Heart right ventricle (tissue), 16 donors: ENCODE measurements at regions not wholly inside any gene's neighbourhood (a gene's known extent, or its start where the extent isn't known, plus 50 kb on each side); places are given as distances from the start of the nearest gene placed in this dataset.

Source experiments
- ATAC-seq, 8 donors: fragments of 200-7000 bp; cut with Tn5 transposase; one replicate each; pipeline ENCODE4 v1.9.1; 2020; ENCODE audit warnings: mild to moderate bottlenecking in 8 of 8, moderate library complexity in 8 of 8, moderate number of reproducible peaks in 1 of 8
- DNase-seq, 2 donors: peaks; one replicate each; pipeline ENCODE4 v3.0.0-alpha.2; 2020
- H3K27ac ChIP-seq, 10 donors: fragments of 200-600 bp; sonication (generic) in 2 of 10; one replicate each; pipeline versions ENCODE4 v1.5.0 to v1.8.0; 2020 to 2022; ENCODE audit warnings: mild to moderate bottlenecking in 3 of 10
- H3K27me3 ChIP-seq, 7 donors: fragments of 200-600 bp; one replicate each; pipeline ENCODE4 v1.8.0; 2021 to 2022; ENCODE audit warnings: mild to moderate bottlenecking in 2 of 7
- H3K36me3 ChIP-seq, 9 donors: fragments of 200-600 bp; sonication (generic) in 1 of 9; one replicate each; pipeline versions ENCODE4 v1.5.0 to v1.8.0; 2020 to 2022; ENCODE audit warnings: mild to moderate bottlenecking in 2 of 9
- H3K4me1 ChIP-seq, 9 donors: fragments of 200-600 bp; sonication (generic) in 1 of 9; one replicate each; pipeline versions ENCODE4 v1.5.0 to v1.8.0; 2020 to 2022; ENCODE audit warnings: mild to moderate bottlenecking in 4 of 9
- H3K4me3 ChIP-seq, 10 donors: fragments of 200-600 bp; sonication (generic) in 2 of 10; one replicate each; pipeline versions ENCODE4 v1.5.0 to v1.8.0; 2020 to 2022; ENCODE audit warnings: mild to moderate bottlenecking in 7 of 10, moderate library complexity in 2 of 10
- H3K9me3 ChIP-seq, 11 donors: fragments of 200-600 bp in 10 of 11; sonication (generic) in 2 of 11; one replicate each; pipeline versions ENCODE4 v1.5.0 to v1.8.0; 2013 to 2022; ENCODE audit warnings: mild to moderate bottlenecking in 2 of 11, control low read depth in 1 of 11, moderate library complexity in 1 of 11
- CTCF ChIP-seq, 9 donors: fragments of 200-600 bp; sonication (generic) in 2 of 9; IDR thresholded peaks; one replicate each; pipeline versions ENCODE4 v1.5.0 to v1.8.0; 2021 to 2022; ENCODE audit warnings: antibody characterized with exemption in 9 of 9, mild to moderate bottlenecking in 5 of 9, moderate library complexity in 1 of 9
- WGBS, 2 donors: extraction: QIAGEN DNeasy Blood & Tissue Kit; methylation state at CpG; one replicate each; pipeline ENCODE4 v1.1.7; 2013; ENCODE audit warnings: inconsistent platforms in 1 of 2; 5-methylcytosine and 5-hydroxymethylcytosine counted together
- intact Hi-C, 10 donors: fragments of 100-400 bp; cut with DNase I; formaldehyde crosslinking; loops; one replicate each; pipeline versions ENCODE4 v1.11.1 to v1.14.2; 2022
- donor health status: Arrhythmogenic right ventricular cardiomyopathy.
- donor health status: ischemic (EF 13 %, LVEDD 7.1; RV severe dilation, severe dysfunction).
- donor health status: healthy with polysubstance abuse.
- donor health status: DM: no; HTN: yes; CAD: no.
- donor health status: DM: no; HTN: no; CAD: no.
- donor health status: ischemic (EF 25% LVEDD 6.9; RV normal size, moderate dysfunction).
- donor health status: ischemic (EF 25% LVEDD 5.7; RV mildly dilated, moderate dysfunction).
- donor health status: healthy.
- donor health status: DM: yes; HTN: yes; CAD: no.
- donor health status: Ischemic cardiomyopathy.
- donor health status: ischemic (EF 35%, LVEDD 5.7; RV mildly dilated, moderate dysfunction).
- donor health status: nonischemic (EF 11% LVEDD 7.7; RV severe dilation, severe dysfunction).
- donor health status: DM: yes; HTN: yes; CAD: no.
- donor health status: PGD.
- donor health status: ischemic (EF 29% LVEDD 5.4; RV normal size, mild dysfunction).
- donor health status: nonischemic (EF 23%, LVEDD 6.1; RV moderate dilation, normal function).

GRCh38 chr16:73255031-73255430, 207.1 kb upstream of the ZFHX3 start:
- ATAC-seq (no peak), DNase-seq (no peak)
- Histone ChIP-seq H3K27me3 (peaks cover 0 to 5% (median 0%) of the 10 kb centered on the region in 7 donors), H3K36me3 (no peaks in the 10 kb centered on the region), H3K27ac (no peak overlapping the region), H3K4me3 (no peak overlapping the region), H3K4me1 (no peaks in the 10 kb centered on the region), H3K9me3 (peaks cover 0 to 3% (median 0%) of the 10 kb centered on the region in 11 donors)
- intact Hi-C loops: no loop called here
- 63 to 67% methylated on average over 3 of the region's 3 CpGs for WGBS, 2 donors
- TF ChIP-seq CTCF (IDR thresholded peaks at IDR 0.05): no peak

GRCh38 chr16:73253922-73254480, 206.1 kb upstream of the ZFHX3 start:
- H3K9me3 ChIP-seq: peaks cover 0 to 3% (median 0%) of the 10 kb centered on the region in 11 donors
- intact Hi-C loops: no loop called here
- 90% methylated on average over 3 of the region's 3 CpGs for WGBS, 2 donors
- no peak for TF ChIP-seq CTCF (IDR thresholded peaks at IDR 0.05)
- no peak overlapping the region for H3K4me3 ChIP-seq
- H3K4me1 ChIP-seq: no peaks in the 10 kb centered on the region
- H3K27ac ChIP-seq: no peak overlapping the region
- DNase-seq (no peak), ATAC-seq (no peak)
- no peaks in the 10 kb centered on the region for H3K36me3 ChIP-seq
- peaks cover 0 to 5% (median 0%) of the 10 kb centered on the region in 7 donors for H3K27me3 ChIP-seq

- no peak for TF ChIP-seq CTCF (IDR thresholded peaks at IDR 0.05)
- peaks cover 0 to 5% (median 0%) of the 10 kb centered on the region in 7 donors for H3K27me3 ChIP-seq
- no peaks in the 10 kb centered on the region for H3K4me1 ChIP-seq
- WGBS, 2 donors: 64 to 72% methylated on average over 10 of the region's 10 CpGs
- no peak for ATAC-seq
- no peak overlapping the region for H3K27ac ChIP-seq
- H3K36me3 ChIP-seq: no peaks in the 10 kb centered on the region
- DNase-seq: no peak
- intact Hi-C loops: no loop called here
- no peak overlapping the region for H3K4me3 ChIP-seq
- H3K9me3 ChIP-seq: peaks cover 0 to 3% (median 0%) of the 10 kb centered on the region in 11 donors
Measured at GRCh38 chr16:73252446-73252845, 204.5 kb upstream of the ZFHX3 start.

- no peak for TF ChIP-seq CTCF (IDR thresholded peaks at IDR 0.05)
- WGBS, 2 donors: 88 to 96% methylated on average over 7 of the region's 7 CpGs
- Histone ChIP-seq H3K4me1 (no peaks in the 10 kb centered on the region), H3K4me3 (no peak overlapping the region), H3K9me3 (peaks cover 0 to 3% (median 0%) of the 10 kb centered on the region in 11 donors), H3K36me3 (no peaks in the 10 kb centered on the region), H3K27ac (no peak overlapping the region), H3K27me3 (peaks cover 0 to 5% (median 0%) of the 10 kb centered on the region in 7 donors)
- intact Hi-C loops: no loop called here
- ATAC-seq: no peak
- DNase-seq: no peak
Measured at GRCh38 chr16:73251608-73252007, 203.7 kb upstream of the ZFHX3 start.
